GM23248 (cell line): ENCODE measurements at regions not wholly inside any gene's neighbourhood (a gene's known extent, or its start where the extent isn't known, plus 50 kb on each side); places are given as distances from the start of the nearest gene placed in this dataset.
A peak's percentile ranks its signal among the peaks of the same experiment; 100 is the strongest.

ENCODE experiments used
- DNase-seq: peaks from one replicate; pipeline ENCODE4 v3.0.0-alpha.2; 2015
- H2AFZ ChIP-seq: fragments of 200-600 bp; sonication (generic); 2 replicates; pipeline ENCODE4 v1.6.1; 2016; ENCODE audit warnings: antibody characterized with exemption
- H3F3A ChIP-seq: fragments of 200-600 bp; sonication (generic); 2 replicates; pipeline ENCODE4 v1.6.1; 2016; ENCODE audit warnings: mild to moderate bottlenecking, antibody characterized with exemption, mixed run types; ENCODE audit not compliant: insufficient read depth
- H3K27ac ChIP-seq: fragments of 200-600 bp; sonication (generic); 2 replicates; pipeline ENCODE4 v1.5.1; 2016; ENCODE audit warnings: mild to moderate bottlenecking
- H3K27me3 ChIP-seq: fragments of 200-600 bp; sonication (generic); replicated peaks from 2 replicates; pipeline ENCODE4 v1.6.1; 2016; ENCODE audit warnings: mild to moderate bottlenecking; ENCODE audit not compliant: insufficient read depth
- H3K36me3 ChIP-seq: fragments of 200-600 bp; sonication (generic); 2 replicates; pipeline ENCODE4 v1.6.1; 2016; ENCODE audit warnings: low read depth, mild to moderate bottlenecking
- H3K4me1 ChIP-seq: fragments of 200-600 bp; sonication (generic); 2 replicates; pipeline ENCODE4 v1.6.1; 2016; ENCODE audit warnings: mild to moderate bottlenecking; ENCODE audit not compliant: insufficient read depth
- H3K4me2 ChIP-seq: fragments of 200-600 bp; sonication (generic); one replicate; pipeline ENCODE4 v1.6.1; 2016; ENCODE audit warnings: mild to moderate bottlenecking; ENCODE audit not compliant: unreplicated experiment
- H3K4me3 ChIP-seq: fragments of 200-600 bp; sonication (generic); 2 replicates; pipeline ENCODE4 v1.5.1; 2016; ENCODE audit warnings: mild to moderate bottlenecking
- H3K79me2 ChIP-seq: fragments of 200-600 bp; sonication (generic); 2 replicates; pipeline ENCODE4 v1.6.1; 2016; ENCODE audit warnings: mild to moderate bottlenecking; ENCODE audit not compliant: insufficient read depth
- H3K9ac ChIP-seq: fragments of 200-600 bp; sonication (generic); 2 replicates; pipeline ENCODE4 v1.6.1; 2016; ENCODE audit warnings: mild to moderate bottlenecking
- H3K9me2 ChIP-seq: fragments of 200-600 bp; sonication (generic); 2 replicates; pipeline ENCODE4 v1.6.1; 2016; ENCODE audit warnings: mixed run types, mild to moderate bottlenecking, moderate library complexity; ENCODE audit not compliant: insufficient read depth
- H3K9me3 ChIP-seq: fragments of 200-600 bp; sonication (generic); one replicate; pipeline ENCODE4 v1.6.1; 2017; ENCODE audit warnings: low read depth
- H4K20me1 ChIP-seq: fragments of 200-600 bp; sonication (generic); 2 replicates; pipeline ENCODE4 v1.6.0; 2016; ENCODE audit not compliant: insufficient read depth
- EZH2 ChIP-seq: fragments of 200-600 bp; sonication (generic); IDR thresholded peaks from 2 replicates; pipeline ENCODE4 v1.6.1; 2018; ENCODE audit warnings: antibody characterized with exemption, mild to moderate bottlenecking; ENCODE audit not compliant: insufficient read depth, poor library complexity, severe bottlenecking
- EZH2phosphoT487 ChIP-seq: fragments of 200-600 bp; sonication (generic); IDR thresholded peaks from 2 replicates; pipeline ENCODE4 v1.6.1; 2018; ENCODE audit warnings: antibody characterized with exemption, moderate library complexity, mild to moderate bottlenecking, low read depth; ENCODE audit not compliant: insufficient read depth
- WGBS, 2 experiments: methylation state at CpG; one replicate each; pipeline ENCODE4 v1.1.6; 2015 to 2017; ENCODE audit warnings: low lambda C conversion rate in 2 of 2, low coverage in 1 of 2; ENCODE audit errors: missing lambda C conversion rate in 2 of 2; 5-methylcytosine and 5-hydroxymethylcytosine counted together
- in situ Hi-C: fragments of 300-500 bp; cut with MboI; formaldehyde crosslinking; loops from 2 replicates; pipeline ENCODE4 v1.15.0; 2020

GRCh38 chr13:40026741-40027140 lies 371.3 kb downstream of the COG6 start:
- H3K36me3 ChIP-seq, result no peaks in the 10 kb centered on the region
- no peak overlapping the region for H3K4me2 ChIP-seq
- no peaks in the 10 kb centered on the region for H3F3A ChIP-seq
- 29 to 39% methylated on average over 4 of the region's 4 CpGs for WGBS, 2 experiments
- TF ChIP-seq EZH2phosphoT487 (no peak), EZH2 (no peak)
- H2AFZ ChIP-seq, result no peak overlapping the region
- H3K9ac ChIP-seq, result no peak overlapping the region
- no peaks in the 10 kb centered on the region for H3K79me2 ChIP-seq
- no peaks in the 10 kb centered on the region for H4K20me1 ChIP-seq
- 0 out of 2 replicates have a peak, but pooled peaks cover 4% of the 10 kb centered on the region for H3K4me1 ChIP-seq
- no peak overlapping the region for H3K4me3 ChIP-seq
- no peaks in the 10 kb centered on the region for H3K9me3 ChIP-seq
- H3K9me2 ChIP-seq, result no peaks in the 10 kb centered on the region
- H3K27me3 ChIP-seq, result peaks cover 3% of the 10 kb centered on the region; the same call in 1 of the 2 replicates
- H3K27ac ChIP-seq, result no peak overlapping the region
- in situ Hi-C loops, result no loop called here
- no peak for DNase-seq

- TF ChIP-seq EZH2 (no peak), EZH2phosphoT487 (no peak)
Observed at GRCh38 chr13:40028446-40028845, 373.0 kb downstream of the COG6 start.

GRCh38 chr13:40031031-40031430 lies 375.6 kb downstream of the COG6 start:
- no peaks in the 10 kb centered on the region for H3K79me2 ChIP-seq
- H3K36me3 ChIP-seq, result no peaks in the 10 kb centered on the region
- no peaks in the 10 kb centered on the region for H3F3A ChIP-seq
- H3K4me1 ChIP-seq, result 0 out of 2 replicates have a peak, but pooled peaks cover 4% of the 10 kb centered on the region
- DNase-seq, result peak; percentile 61
- H3K9ac ChIP-seq, result no peak overlapping the region
- H3K27ac ChIP-seq, result no peak overlapping the region
- TF ChIP-seq EZH2 (no peak), EZH2phosphoT487 (no peak)
- no peaks in the 10 kb centered on the region for H3K9me3 ChIP-seq
- no peak overlapping the region for H3K4me3 ChIP-seq
- in situ Hi-C loops, result no loop called here
- no peak overlapping the region for H2AFZ ChIP-seq
- no peak overlapping the region for H3K4me2 ChIP-seq
- no peaks in the 10 kb centered on the region; the same call in 1 of the 2 replicates for H3K27me3 ChIP-seq
- no peaks in the 10 kb centered on the region for H3K9me2 ChIP-seq
- no peaks in the 10 kb centered on the region for H4K20me1 ChIP-seq
- 50 to 53% methylated on average over 4 of the region's 4 CpGs for WGBS, 2 experiments

More at GRCh38 chr13:40028446-40028845, 373.0 kb downstream of the COG6 start:
- Histone ChIP-seq H3K27ac (no peak overlapping the region), H3K9ac (no peak overlapping the region), H3K4me2 (no peak overlapping the region), H3K4me3 (no peak overlapping the region), H3F3A (no peaks in the 10 kb centered on the region), H3K4me1 (0 out of 2 replicates have a peak, but pooled peaks cover 4% of the 10 kb centered on the region), H3K36me3 (no peaks in the 10 kb centered on the region), H4K20me1 (no peaks in the 10 kb centered on the region), H3K9me3 (no peaks in the 10 kb centered on the region), H3K79me2 (no peaks in the 10 kb centered on the region), H3K9me2 (no peaks in the 10 kb centered on the region), H3K27me3 (peaks cover 3% of the 10 kb centered on the region; the same call in 1 of the 2 replicates), H2AFZ (no peak overlapping the region)
- WGBS, 2 experiments, result 69 to 70% methylated on average over 2 of the region's 2 CpGs
- in situ Hi-C loops, result no loop called here
- DNase-seq, result no peak

- H3K27ac ChIP-seq, result no peak overlapping the region
- WGBS, 2 experiments, result 12 to 13% methylated on average over 2 of the region's 2 CpGs
- H2AFZ ChIP-seq, result no peak overlapping the region
- H3K4me2 ChIP-seq, result no peak overlapping the region
- H3K79me2 ChIP-seq, result no peaks in the 10 kb centered on the region
- H3K4me3 ChIP-seq, result no peak overlapping the region
- H3K27me3 ChIP-seq, result peaks cover 5% of the 10 kb centered on the region; the same call in 1 of the 2 replicates
- H3K36me3 ChIP-seq, result no peaks in the 10 kb centered on the region
- H4K20me1 ChIP-seq, result no peaks in the 10 kb centered on the region
- H3K9ac ChIP-seq, result no peak overlapping the region
- no peaks in the 10 kb centered on the region for H3K9me3 ChIP-seq
- no peaks in the 10 kb centered on the region for H3K9me2 ChIP-seq
- H3F3A ChIP-seq, result no peaks in the 10 kb centered on the region
- DNase-seq, result no peak
- TF ChIP-seq EZH2 (no peak), EZH2phosphoT487 (no peak)
- H3K4me1 ChIP-seq, result no peaks in the 10 kb centered on the region
- in situ Hi-C loops, result no loop called here
Observed at GRCh38 chr13:40039061-40039460, 383.6 kb downstream of the COG6 start.

GRCh38 chr13:40042991-40043390 lies 387.5 kb downstream of the COG6 start:
- Histone ChIP-seq H3K9me2 (no peaks in the 10 kb centered on the region), H4K20me1 (no peaks in the 10 kb centered on the region), H3K27ac (no peak overlapping the region), H2AFZ (no peak overlapping the region), H3K4me3 (no peak overlapping the region), H3K4me1 (no peaks in the 10 kb centered on the region), H3F3A (no peaks in the 10 kb centered on the region), H3K36me3 (no peaks in the 10 kb centered on the region), H3K27me3 (peaks cover 26% of the 10 kb centered on the region), H3K79me2 (no peaks in the 10 kb centered on the region), H3K4me2 (no peak overlapping the region), H3K9ac (no peak overlapping the region), H3K9me3 (no peaks in the 10 kb centered on the region)
- in situ Hi-C loops, result no loop called here
- no peak for DNase-seq
- no peak for TF ChIP-seq EZH2phosphoT487
- TF ChIP-seq EZH2, result no peak
- WGBS, 2 experiments, result 36 to 38% methylated on average over 3 of the region's 3 CpGs
